H1 (cell line): ENCODE measurements at regions not wholly inside any gene's neighbourhood (a gene's known extent, or its start where the extent isn't known, plus 50 kb on each side); places are given as distances from the start of the nearest gene placed in this dataset.

ENCODE experiments used
- CTCF ChIA-PET: fragments of 300-600 bp; sonication (Branson Sonifier 250); formaldehyde crosslinking; loops from one replicate; lab custom pipeline; 2021; ENCODE audit not compliant: partially characterized antibody; lab: Charles Lee
- POLR2A ChIA-PET: fragments of 300-600 bp; sonication (Branson Sonifier 250); formaldehyde crosslinking; loops from one replicate; lab custom pipeline; 2021; ENCODE audit warnings: inconsistent platforms; ENCODE audit not compliant: partially characterized antibody; lab: Charles Lee
- DNase-seq, 2 experiments: peaks; one replicate each; pipeline versions ENCODE4 v3.0.0 to v3.0.0-alpha.2; 2010 to 2022; ENCODE audit warnings: low spot score in 2 of 2, low read depth in 1 of 2, mixed read lengths in 1 of 2
- FAIRE-seq: peaks from 2 replicates; lab custom pipeline; 2011; peaks lifted over from hg19 to GRCh38; lab: Jason Lieb, UNC
- H2AFZ ChIP-seq: 2 replicates; pipeline ENCODE4 v1.8.1; 2012; ENCODE audit warnings: low read length, inconsistent platforms
- H2AK5ac ChIP-seq: 2 replicates; pipeline ENCODE4 v1.6.1; 2013; ENCODE audit warnings: low read depth, low read length
- H2BK120ac ChIP-seq: replicated peaks from 2 replicates; pipeline ENCODE3; 2013; ENCODE audit warnings: low read depth, low read length, inconsistent platforms
- H2BK12ac ChIP-seq: 2 replicates; pipeline ENCODE4 v1.6.1; 2013; ENCODE audit warnings: low read depth, low read length
- H2BK15ac ChIP-seq: 2 replicates; pipeline ENCODE4 v1.6.1; 2013; ENCODE audit warnings: low read length
- H2BK20ac ChIP-seq: 2 replicates; pipeline ENCODE4 v1.6.1; 2013; ENCODE audit warnings: low read length
- H2BK5ac ChIP-seq: 2 replicates; pipeline ENCODE4 v1.6.1; 2013; ENCODE audit warnings: low read depth, low read length
- H3K14ac ChIP-seq: 2 replicates; pipeline ENCODE4 v1.6.1; 2013; ENCODE audit warnings: inconsistent platforms; ENCODE audit not compliant: insufficient read length
- H3K18ac ChIP-seq: 2 replicates; pipeline ENCODE4 v1.6.1; 2013; ENCODE audit warnings: low read length; ENCODE audit errors: extremely low read depth
- H3K23ac ChIP-seq: 2 replicates; pipeline ENCODE4 v1.6.1; 2013; ENCODE audit warnings: inconsistent platforms; ENCODE audit not compliant: insufficient read length
- H3K23me2 ChIP-seq: 2 replicates; pipeline ENCODE4 v1.6.1; 2013; ENCODE audit warnings: low read depth, low read length
- H3K27ac ChIP-seq: 2 replicates; pipeline ENCODE4 v1.6.1; 2011; ENCODE audit warnings: low read depth, low read length, inconsistent platforms
- H3K27me3 ChIP-seq, 4 experiments: replicated peaks in 1 of 4; 1 replicate in 1 of 4; 2 replicates in 3 of 4; pipeline versions ENCODE4 v1.6.1 to v1.8.1; 2011 to 2013; ENCODE audit warnings: low read length in 3 of 4, mild to moderate bottlenecking in 3 of 4, inconsistent platforms in 2 of 4, mixed read lengths in 2 of 4, moderate library complexity in 1 of 4; ENCODE audit not compliant: control insufficient read depth in 3 of 4, insufficient read depth in 3 of 4; ENCODE audit errors: extremely low read depth in 1 of 4
- H3K36me3 ChIP-seq, 4 experiments: 2 replicates each; pipeline versions ENCODE4 v1.6.1 to v1.8.1; 2011 to 2013; ENCODE audit warnings: mild to moderate bottlenecking in 4 of 4, low read length in 3 of 4, moderate library complexity in 2 of 4, control low read depth in 1 of 4, inconsistent platforms in 1 of 4; ENCODE audit not compliant: insufficient read depth in 4 of 4, control insufficient read depth in 2 of 4
- H3K4ac ChIP-seq: replicated peaks from 2 replicates; pipeline ENCODE3; 2013; ENCODE audit warnings: low read length, low read depth, mixed read lengths, inconsistent platforms; ENCODE audit not compliant: insufficient read length
- H3K4me1 ChIP-seq, 4 experiments: replicated peaks in 1 of 4; 1 replicate in 1 of 4; 2 replicates in 3 of 4; pipeline versions ENCODE4 v1.6.1 to v1.8.1; 2011 to 2013; ENCODE audit warnings: low read length in 3 of 4, inconsistent platforms in 2 of 4, mixed read lengths in 1 of 4; ENCODE audit not compliant: insufficient read depth in 4 of 4, control insufficient read depth in 3 of 4
- H3K4me2 ChIP-seq, 2 experiments: 2 replicates each; pipeline versions ENCODE4 v1.6.1 to v1.8.1; 2011 to 2013; ENCODE audit warnings: low read depth in 2 of 2, low read length in 2 of 2, control low read depth in 1 of 2, inconsistent platforms in 1 of 2, mild to moderate bottlenecking in 1 of 2; ENCODE audit not compliant: insufficient read depth in 1 of 2
- H3K4me3 ChIP-seq, 4 experiments: fragments of 200-600, 300-600 bp in 1 of 4; sonication (generic), shearing (Covaris generic), sonication (Bioruptor Twin) in 1 of 4; 2 replicates each; pipeline versions ENCODE4 v1.5.1 to v1.8.1; 2011 to 2016; ENCODE audit warnings: low read length in 4 of 4, low read depth in 3 of 4, control low read depth in 2 of 4, inconsistent platforms in 2 of 4, mild to moderate bottlenecking in 2 of 4, mixed read lengths in 1 of 4, moderate library complexity in 1 of 4; ENCODE audit not compliant: insufficient read depth in 2 of 4; ENCODE audit errors: extremely low read depth in 1 of 4
- H3K56ac ChIP-seq: replicated peaks from 2 replicates; pipeline ENCODE3; 2013; ENCODE audit warnings: low read depth, mild to moderate bottlenecking, mixed read lengths, low read length, inconsistent platforms; ENCODE audit not compliant: insufficient read length
- H3K79me1 ChIP-seq: 2 replicates; pipeline ENCODE4 v1.6.1; 2013; ENCODE audit warnings: low read depth, low read length, control low read depth
- H3K79me2 ChIP-seq, 2 experiments: 2 replicates each; pipeline versions ENCODE4 v1.6.1 to v1.8.1; 2012 to 2013; ENCODE audit warnings: low read length in 2 of 2, mild to moderate bottlenecking in 2 of 2, inconsistent platforms in 1 of 2; ENCODE audit not compliant: insufficient read depth in 2 of 2, control insufficient read depth in 1 of 2
- H3K9ac ChIP-seq, 4 experiments: replicated peaks in 1 of 4; 1 replicate in 1 of 4; 2 replicates in 3 of 4; pipeline versions ENCODE4 v1.6.1 to v1.8.1; 2011 to 2013; ENCODE audit warnings: low read depth in 3 of 4, low read length in 3 of 4, control low read depth in 2 of 4, mild to moderate bottlenecking in 2 of 4, moderate library complexity in 2 of 4, inconsistent platforms in 1 of 4; ENCODE audit errors: extremely low read depth in 1 of 4
- H3K9me3 ChIP-seq, 2 experiments: 2 replicates each; pipeline versions ENCODE4 v1.6.1 to v1.8.1; 2012 to 2013; ENCODE audit warnings: mild to moderate bottlenecking in 2 of 2, moderate library complexity in 2 of 2, control low read depth in 1 of 2, inconsistent platforms in 1 of 2, low read depth in 1 of 2, low read length in 1 of 2, mixed read lengths in 1 of 2; ENCODE audit not compliant: insufficient read depth in 2 of 2
- H4K20me1 ChIP-seq, 2 experiments: replicated peaks in 1 of 2; 2 replicates each; pipeline versions ENCODE3 to v1.8.1; 2011 to 2013; ENCODE audit warnings: inconsistent platforms in 2 of 2, low read length in 2 of 2, mild to moderate bottlenecking in 1 of 2; ENCODE audit not compliant: insufficient read depth in 2 of 2, control insufficient read depth in 1 of 2
- H4K5ac ChIP-seq: 2 replicates; pipeline ENCODE4 v1.6.1; 2013; ENCODE audit warnings: low read length, low read depth, mixed read lengths, inconsistent platforms; ENCODE audit not compliant: insufficient read length
- H4K8ac ChIP-seq: 2 replicates; pipeline ENCODE4 v1.8.0; 2013; ENCODE audit warnings: mild to moderate bottlenecking, moderate library complexity, low read length, inconsistent platforms; ENCODE audit not compliant: insufficient read depth; ENCODE audit errors: extremely low read depth
- H4K91ac ChIP-seq: replicated peaks from 2 replicates; pipeline ENCODE3; 2013; ENCODE audit warnings: low read length, mixed read lengths, inconsistent platforms; ENCODE audit not compliant: insufficient read length
- ASH2L ChIP-seq: fragments of 200-600, 300-600 bp; sonication (generic); IDR thresholded peaks from one replicate; pipeline ENCODE4 v1.7.1; 2017; ENCODE audit warnings: low read length
- CHD2 ChIP-seq: IDR thresholded peaks from 2 replicates; pipeline ENCODE4 v1.6.1; 2012; ENCODE audit warnings: low read length, improper control_type of control experiment
- EGR1 ChIP-seq: IDR thresholded peaks from 2 replicates; pipeline ENCODE4 v1.6.1; 2011; ENCODE audit warnings: low read depth, low read length, borderline replicate concordance
- EP300 ChIP-seq, 2 experiments: IDR thresholded peaks; 1 replicate in 1 of 2; 2 replicates in 1 of 2; pipeline ENCODE4 v1.6.1; 2011 to 2012; ENCODE audit warnings: low read depth in 2 of 2, low read length in 2 of 2, mild to moderate bottlenecking in 2 of 2, borderline replicate concordance in 1 of 2, inconsistent platforms in 1 of 2, moderate library complexity in 1 of 2
- GABPA ChIP-seq: IDR thresholded peaks from 2 replicates; pipeline ENCODE4 v1.6.1; 2011; ENCODE audit warnings: mild to moderate bottlenecking, low read length, moderate library complexity, borderline replicate concordance; ENCODE audit not compliant: insufficient read depth
- HDAC2 ChIP-seq, 2 experiments: fragments of 300-600 bp in 1 of 2; sonication (generic) in 1 of 2; IDR thresholded peaks; 2 replicates each; pipeline ENCODE4 v1.6.1; 2011 to 2012; ENCODE audit warnings: low read depth in 2 of 2, low read length in 2 of 2, mild to moderate bottlenecking in 2 of 2, moderate library complexity in 2 of 2, borderline replicate concordance in 1 of 2, inconsistent platforms in 1 of 2
- HDAC6 ChIP-seq: IDR thresholded peaks from one replicate; pipeline ENCODE4 v1.7.1; 2012; ENCODE audit warnings: low read depth, mild to moderate bottlenecking, inconsistent platforms, low read length, moderate library complexity
- MAX ChIP-seq: IDR thresholded peaks from 2 replicates; pipeline ENCODE4 v1.6.1; 2012; ENCODE audit warnings: inconsistent platforms
- PHF8 ChIP-seq: fragments of 200-600 bp; sonication (generic); conservative IDR thresholded peaks from 2 replicates; pipeline ENCODE4 v1.7.1; 2012; ENCODE audit warnings: low read depth, mild to moderate bottlenecking, inconsistent platforms, low read length, moderate library complexity
- RNF2 ChIP-seq: fragments of 200-900, 300-1000 bp; sonication (generic); IDR thresholded peaks from 2 replicates; pipeline ENCODE4 v1.7.1; 2016; ENCODE audit warnings: borderline replicate concordance, low read depth, mild to moderate bottlenecking, antibody characterized with exemption, low read length; ENCODE audit not compliant: poor library complexity, severe bottlenecking; ENCODE audit errors: missing control alignments
- SP2 ChIP-seq: IDR thresholded peaks from 2 replicates; pipeline ENCODE4 v1.6.1; 2012; ENCODE audit warnings: mild to moderate bottlenecking, low read length, inconsistent platforms
- TAF7 ChIP-seq: optimal IDR thresholded peaks from 2 replicates; pipeline ENCODE3; 2011; ENCODE audit warnings: low read depth, mild to moderate bottlenecking, inconsistent platforms, low read length, moderate library complexity, borderline replicate concordance
- WGBS, 2 experiments: shearing (Covaris generic) in 1 of 2; methylation state at CpG; one replicate each; pipeline versions ENCODE4 v1.1.6 to v1.1.7; 2013 to 2015; ENCODE audit warnings: low lambda C conversion rate in 2 of 2, mixed read lengths in 2 of 2, inconsistent platforms in 1 of 2, low coverage in 1 of 2, missing lambda C conversion rate in 1 of 2; ENCODE audit not compliant: insufficient replicate concordance in 2 of 2, insufficient coverage in 1 of 2, insufficient read length in 1 of 2; ENCODE audit errors: extremely low coverage in 1 of 2, missing lambda C conversion rate in 1 of 2; 5-methylcytosine and 5-hydroxymethylcytosine counted together

- H2BK5ac ChIP-seq = no peak overlapping the region
- no peak overlapping the region for H4K91ac ChIP-seq
- CTCF ChIA-PET = no interaction called here
- no peak overlapping the region for H3K14ac ChIP-seq
- H2BK120ac ChIP-seq = no peak overlapping the region
- H3K79me1 ChIP-seq = no peaks in the 10 kb centered on the region
- H3K4ac ChIP-seq = no peak overlapping the region
- DNase-seq (no peak), FAIRE-seq (no peak)
- H2AK5ac ChIP-seq = no peak overlapping the region
- no peak overlapping the region for H3K56ac ChIP-seq
- POLR2A ChIA-PET = no interaction called here
- H3K27me3 ChIP-seq = peaks cover 0 to 1% (median 0%) of the 10 kb centered on the region in 4 experiments; a peak in 4 of 7 replicates
- WGBS, 2 experiments = 87% methylated on average over 3 of the region's 3 CpGs; no CpG with 5 or more reads in 1 of the 2 experiments
- H4K5ac ChIP-seq = no peak overlapping the region
- H3K9ac ChIP-seq = no peak overlapping the region
- H3K23ac ChIP-seq = no peak overlapping the region
- no peaks in the 10 kb centered on the region for H3K23me2 ChIP-seq
- H3K79me2 ChIP-seq = no peaks in the 10 kb centered on the region
- H3K4me3 ChIP-seq = no peak overlapping the region
- no peaks in the 10 kb centered on the region for H3K4me1 ChIP-seq
- H3K4me2 ChIP-seq = no peak overlapping the region
- no peaks in the 10 kb centered on the region for H3K9me3 ChIP-seq
- no peaks in the 10 kb centered on the region for H3K36me3 ChIP-seq
- H4K8ac ChIP-seq = no peak overlapping the region
- 0 out of 2 replicates have a peak overlapping the region, but pooled peaks have one; percentile 6 for H2AFZ ChIP-seq
- H2BK12ac ChIP-seq = no peak overlapping the region
- no peak overlapping the region for H3K27ac ChIP-seq
- no peak overlapping the region for H2BK20ac ChIP-seq
- no peak overlapping the region for H2BK15ac ChIP-seq
- H4K20me1 ChIP-seq = no peaks in the 10 kb centered on the region
- H3K18ac ChIP-seq = no peak overlapping the region
- TF ChIP-seq HDAC2 (IDR thresholded peaks at IDR 0.05; ENCODE audit: borderline replicate concordance in 1 of 2, low read depth in 2 of 2, low read length in 2 of 2) (no peak), SP2 (no peak), CHD2 (no peak), TAF7 (no peak), MAX (no peak), PHF8 (no peak), HDAC6 (no peak), GABPA (no peak), EGR1 (no peak), RNF2 (no peak), EP300 (IDR thresholded peaks at IDR 0.05; ENCODE audit: borderline replicate concordance in 1 of 2, low read depth in 2 of 2, low read length in 2 of 2) (no peak), ASH2L (no peak)
Measured at GRCh38 chr10:90977162-90977854, 56.4 kb upstream of the ANKRD1 start.
